ENCODE measurements at regions not wholly inside any gene's neighbourhood (a gene's known extent, or its start where the extent isn't known, plus 50 kb on each side); places are given as distances from the start of the nearest gene placed in this dataset.
"Not testable (repeated sequence)": the region's sequence is repeated elsewhere in the genome, so short reads cannot be mapped to it uniquely, and the experiment has no call there.

- DNase-seq: no peak
- H3K36me3 ChIP-seq: no peaks in the 10 kb centered on the region
- no peaks in the 10 kb centered on the region for H3K9me3 ChIP-seq
Observed at GRCh38 chr4:19026281-19026680, 1004.7 kb upstream of the LCORL start.

GRCh38 chr4:19025031-19025430 is 1003.5 kb upstream of the LCORL start:
- no peak for ATAC-seq
- no peaks in the 10 kb centered on the region for H3K27me3 ChIP-seq
- H3K36me3 ChIP-seq: no peaks in the 10 kb centered on the region
- H3K4me1 ChIP-seq: no peaks in the 10 kb centered on the region
- in situ Hi-C loops (cut with MboI; ENCODE audit: low sequenced_read_pairs in 4 of 4): no loop called here
- no peak overlapping the region for H3K4me3 ChIP-seq
- no peaks in the 10 kb centered on the region for H3K9me3 ChIP-seq
- H3K27ac ChIP-seq: no peak overlapping the region
- intact Hi-C loops (cut with DNase I; ENCODE audit: low total_unique reads): no loop called here
- no peak for DNase-seq
- TF ChIP-seq POLR2A (IDR thresholded peaks at IDR 0.05) (no peak), CTCF (IDR thresholded peaks at IDR 0.05 in 4 of 5, conservative IDR thresholded peaks at IDR 0.05 in 1 of 5) (no peak)

More at GRCh38 chr4:19026281-19026680, 1004.7 kb upstream of the LCORL start:
- Histone ChIP-seq H3K4me1 (no peaks in the 10 kb centered on the region), H3K27me3 (no peaks in the 10 kb centered on the region), H3K4me3 (no peak overlapping the region), H3K27ac (no peak overlapping the region)
- intact Hi-C loops (cut with DNase I; ENCODE audit: low total_unique reads): no loop called here
- in situ Hi-C loops (cut with MboI; ENCODE audit: low sequenced_read_pairs in 4 of 4): no loop called here
- TF ChIP-seq CTCF (IDR thresholded peaks at IDR 0.05 in 4 of 5, conservative IDR thresholded peaks at IDR 0.05 in 1 of 5): no peak
- TF ChIP-seq POLR2A (IDR thresholded peaks at IDR 0.05): no peak
- no peak for ATAC-seq

- intact Hi-C loops (cut with DNase I; ENCODE audit: low total_unique reads): no loop called here
- no peak for ATAC-seq
- Histone ChIP-seq H3K36me3 (no peaks in the 10 kb centered on the region), H3K9me3 (no peaks in the 10 kb centered on the region), H3K27me3 (no peaks in the 10 kb centered on the region), H3K4me1 (no peaks in the 10 kb centered on the region), H3K4me3 (no peak overlapping the region), H3K27ac (no peak overlapping the region)
- in situ Hi-C loops (cut with MboI; ENCODE audit: low sequenced_read_pairs in 4 of 4): no loop called here
- TF ChIP-seq CTCF (IDR thresholded peaks at IDR 0.05 in 4 of 5, conservative IDR thresholded peaks at IDR 0.05 in 1 of 5): no peak
- no peak for TF ChIP-seq POLR2A (IDR thresholded peaks at IDR 0.05)
- DNase-seq: no peak
Observed at GRCh38 chr4:19024047-19024446, 1002.5 kb upstream of the LCORL start.

GRCh38 chr4:19021617-19022016 is 1000.1 kb upstream of the LCORL start:
- Histone ChIP-seq H3K27me3 (no peaks in the 10 kb centered on the region), H3K4me1 (no peaks in the 10 kb centered on the region), H3K36me3 (no peaks in the 10 kb centered on the region), H3K4me3 (no peak overlapping the region), H3K9me3 (no peaks in the 10 kb centered on the region), H3K27ac (no peak overlapping the region)
- ATAC-seq (no peak), DNase-seq (no peak)
- no peak for TF ChIP-seq POLR2A (IDR thresholded peaks at IDR 0.05)
- no peak for TF ChIP-seq CTCF (IDR thresholded peaks at IDR 0.05 in 4 of 5, conservative IDR thresholded peaks at IDR 0.05 in 1 of 5)
- intact Hi-C loops (cut with DNase I; ENCODE audit: low total_unique reads) (no loop called here), in situ Hi-C loops (cut with MboI; ENCODE audit: low sequenced_read_pairs in 4 of 4) (no loop called here)

GRCh38 chr4:19016550-19016949 is 995.0 kb upstream of the LCORL start:
- H3K36me3 ChIP-seq; ATAC-seq; in situ Hi-C loops (cut with MboI; ENCODE audit: low sequenced_read_pairs in 4 of 4); DNase-seq; H3K27me3 ChIP-seq; H3K4me3 ChIP-seq; H3K9me3 ChIP-seq; intact Hi-C loops (cut with DNase I; ENCODE audit: low total_unique reads); H3K27ac ChIP-seq; H3K4me1 ChIP-seq: not testable (repeated sequence)

All from gastrocnemius medialis (tissue), 4 donors.